ENCODE measurements at regions not wholly inside any gene's neighbourhood (a gene's known extent, or its start where the extent isn't known, plus 50 kb on each side); places are given as distances from the start of the nearest gene placed in this dataset.

DNA sequence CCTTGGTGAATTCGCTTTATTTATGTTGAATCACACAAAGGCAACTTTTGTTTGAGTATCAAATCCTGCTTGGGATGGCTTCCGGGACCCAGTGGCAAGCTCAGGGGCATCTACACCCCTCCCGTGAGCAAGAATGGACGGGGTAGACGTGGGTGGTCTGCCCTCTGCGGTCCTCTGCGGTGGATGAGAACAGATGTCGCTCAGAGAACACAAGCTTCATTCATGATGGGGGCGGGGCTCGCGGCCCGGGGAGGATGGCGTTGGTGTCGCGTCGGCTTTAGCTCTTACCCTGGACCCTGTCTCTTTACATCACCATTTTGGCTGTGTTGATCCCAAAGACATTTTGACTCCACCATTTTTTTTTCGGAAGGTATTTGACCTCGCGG, 158.5 kb upstream of the RTL1 start:
- peaks cover 5% of the 10 kb centered on the region for H3K27me3 Mint-ChIP-seq
- CTCF ChIA-PET: no interaction called here
- no peaks in the 10 kb centered on the region for H3K4me1 Mint-ChIP-seq
- peaks cover 6% of the 10 kb centered on the region for H3K9me3 Mint-ChIP-seq
- no peak overlapping the region for H3K4me3 Mint-ChIP-seq
- H3K36me3 Mint-ChIP-seq (ENCODE audit: low read depth): no peaks in the 10 kb centered on the region
- no peak for DNase-seq
- H3K27ac Mint-ChIP-seq: no peak overlapping the region
- POLR2A ChIA-PET: no interaction called here

DNA sequence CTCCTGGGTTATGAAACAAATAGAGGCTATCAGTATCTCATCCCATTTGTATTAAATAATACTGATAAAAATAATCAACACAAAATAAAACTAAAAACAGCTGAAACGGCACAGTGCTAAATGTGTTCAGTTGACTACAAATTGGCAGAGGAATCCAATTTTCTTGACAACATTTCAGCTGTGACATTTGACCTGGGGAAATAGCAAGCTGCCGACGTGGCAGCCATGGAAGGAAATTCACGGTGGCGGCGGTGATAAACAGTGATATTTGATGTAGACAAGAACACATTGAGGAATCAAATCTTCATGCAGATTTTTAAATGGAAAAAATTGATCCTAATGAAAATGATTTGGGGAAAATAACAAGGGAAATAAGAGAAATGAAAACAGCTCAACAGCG, 159.1 kb upstream of the RTL1 start:
- Mint-ChIP-seq H3K4me1 (no peaks in the 10 kb centered on the region), H3K4me3 (no peak overlapping the region), H3K9me3 (peaks cover 4% of the 10 kb centered on the region), H3K27ac (no peak overlapping the region), H3K36me3 (ENCODE audit: low read depth) (no peaks in the 10 kb centered on the region), H3K27me3 (peaks cover 5% of the 10 kb centered on the region)
- ChIA-PET CTCF (no interaction called here), POLR2A (no interaction called here)
- DNase-seq: no peak

DNA sequence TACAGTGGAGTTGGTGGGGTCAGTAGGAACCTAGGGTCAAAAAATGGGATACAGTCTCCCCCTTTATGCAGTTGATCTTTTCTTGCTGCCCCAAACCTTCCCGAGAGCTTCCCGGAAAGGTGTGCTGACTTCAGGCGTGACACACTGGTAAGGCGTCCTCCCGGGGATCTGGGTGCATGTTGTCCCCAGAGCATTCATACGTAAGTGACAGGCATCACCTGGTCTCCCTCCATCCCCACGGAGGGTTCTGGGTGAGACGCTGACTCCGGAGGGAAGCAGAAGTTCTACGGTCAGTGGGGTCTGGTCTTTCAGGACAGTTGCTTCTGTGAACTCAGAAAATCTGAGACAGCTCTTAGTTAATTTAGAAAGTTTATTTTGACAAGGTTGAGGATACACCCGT, 159.6 kb upstream of the RTL1 start:
- DNase-seq: no peak
- Mint-ChIP-seq H3K4me1 (no peaks in the 10 kb centered on the region), H3K27ac (no peak overlapping the region), H3K36me3 (ENCODE audit: low read depth) (no peaks in the 10 kb centered on the region), H3K9me3 (peaks cover under 1% of the 10 kb centered on the region), H3K4me3 (no peak overlapping the region), H3K27me3 (peaks cover 3% of the 10 kb centered on the region)
- ChIA-PET POLR2A (no interaction called here), CTCF (no interaction called here)

DNA sequence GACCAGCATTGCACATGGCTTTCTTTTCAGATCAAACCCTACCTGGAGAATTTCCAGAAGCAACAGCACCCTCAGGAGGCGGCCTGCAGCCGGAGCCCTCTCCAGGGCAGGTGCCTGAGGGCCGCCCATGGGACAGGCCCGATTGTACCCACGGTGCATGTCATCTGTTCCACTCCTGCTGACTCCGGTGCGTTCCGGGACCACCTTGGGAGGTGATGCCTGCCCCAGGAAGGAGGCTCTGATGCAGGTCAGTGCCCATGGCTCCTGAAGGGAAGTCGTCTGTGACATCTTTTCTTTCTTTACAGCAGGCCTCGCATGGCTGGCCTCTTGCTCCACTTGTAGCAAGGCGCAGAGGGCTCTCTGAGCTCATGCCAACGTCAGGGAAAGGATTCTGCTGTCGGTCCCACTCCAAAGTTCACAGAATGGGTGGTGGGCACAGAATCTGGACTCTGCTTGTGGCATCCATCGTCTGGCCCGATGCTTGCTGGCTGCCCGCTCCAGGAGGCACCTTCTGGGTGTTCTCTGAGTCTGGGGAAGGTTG, 160.7 kb upstream of the RTL1 start:
- H3K27ac Mint-ChIP-seq: no peak overlapping the region
- no peaks in the 10 kb centered on the region for H3K27me3 Mint-ChIP-seq
- no peak for DNase-seq
- H3K36me3 Mint-ChIP-seq (ENCODE audit: low read depth): no peaks in the 10 kb centered on the region
- H3K4me1 Mint-ChIP-seq: no peaks in the 10 kb centered on the region
- ChIA-PET CTCF (no interaction called here), POLR2A (no interaction called here)
- H3K9me3 Mint-ChIP-seq: no peaks in the 10 kb centered on the region
- H3K4me3 Mint-ChIP-seq: no peak overlapping the region

DNA sequence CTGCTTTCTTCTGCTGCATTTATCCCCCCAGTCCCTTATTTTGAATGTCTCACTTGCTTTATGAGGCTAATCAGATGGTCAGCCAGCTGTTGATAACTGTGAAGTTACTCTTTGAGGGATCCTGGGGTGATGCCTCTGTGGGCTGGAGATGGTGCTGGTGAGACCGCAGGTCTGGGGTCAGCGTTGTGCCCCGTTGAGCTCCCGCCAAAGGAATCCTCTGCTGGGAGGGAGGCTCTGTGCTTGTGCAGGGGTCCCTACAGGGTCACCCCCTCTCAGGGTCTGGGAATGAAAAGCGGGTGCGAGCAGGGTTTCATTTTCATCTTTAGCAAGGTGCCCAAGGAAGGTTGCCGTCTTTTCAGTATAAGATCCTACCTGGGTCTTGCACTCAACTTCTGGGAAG, 161.2 kb upstream of the RTL1 start:
- no peaks in the 10 kb centered on the region for H3K9me3 Mint-ChIP-seq
- no peaks in the 10 kb centered on the region for H3K4me1 Mint-ChIP-seq
- H3K27ac Mint-ChIP-seq: no peak overlapping the region
- DNase-seq: no peak
- no peaks in the 10 kb centered on the region for H3K27me3 Mint-ChIP-seq
- no peaks in the 10 kb centered on the region for H3K36me3 Mint-ChIP-seq (ENCODE audit: low read depth)
- ChIA-PET POLR2A (no interaction called here), CTCF (no interaction called here)
- H3K4me3 Mint-ChIP-seq: no peak overlapping the region

DNA sequence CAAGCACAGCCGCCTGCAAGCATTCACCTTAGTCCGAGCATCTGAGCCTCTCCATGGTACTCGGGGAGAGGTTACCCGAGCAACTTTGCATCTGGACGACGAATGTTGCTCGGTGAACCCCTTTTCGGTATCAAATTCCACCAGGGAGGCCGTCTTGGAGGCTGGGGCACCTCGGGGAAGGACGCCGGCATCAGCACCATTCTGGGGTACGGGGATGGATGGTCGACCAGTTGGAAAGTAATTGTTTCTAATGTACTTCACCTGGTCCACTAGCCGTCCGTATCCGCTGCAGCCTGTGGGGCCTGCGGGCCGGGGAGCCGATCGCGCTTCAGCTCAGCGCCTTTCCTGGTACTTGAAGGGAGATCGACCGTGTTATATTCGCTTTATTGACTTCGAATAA, 161.7 kb upstream of the RTL1 start:
- no peak for DNase-seq
- Mint-ChIP-seq H3K27me3 (no peaks in the 10 kb centered on the region), H3K4me3 (no peak overlapping the region), H3K36me3 (ENCODE audit: low read depth) (no peaks in the 10 kb centered on the region), H3K9me3 (no peaks in the 10 kb centered on the region), H3K27ac (no peak overlapping the region), H3K4me1 (no peaks in the 10 kb centered on the region)
- ChIA-PET POLR2A (no interaction called here), CTCF (no interaction called here)

DNA sequence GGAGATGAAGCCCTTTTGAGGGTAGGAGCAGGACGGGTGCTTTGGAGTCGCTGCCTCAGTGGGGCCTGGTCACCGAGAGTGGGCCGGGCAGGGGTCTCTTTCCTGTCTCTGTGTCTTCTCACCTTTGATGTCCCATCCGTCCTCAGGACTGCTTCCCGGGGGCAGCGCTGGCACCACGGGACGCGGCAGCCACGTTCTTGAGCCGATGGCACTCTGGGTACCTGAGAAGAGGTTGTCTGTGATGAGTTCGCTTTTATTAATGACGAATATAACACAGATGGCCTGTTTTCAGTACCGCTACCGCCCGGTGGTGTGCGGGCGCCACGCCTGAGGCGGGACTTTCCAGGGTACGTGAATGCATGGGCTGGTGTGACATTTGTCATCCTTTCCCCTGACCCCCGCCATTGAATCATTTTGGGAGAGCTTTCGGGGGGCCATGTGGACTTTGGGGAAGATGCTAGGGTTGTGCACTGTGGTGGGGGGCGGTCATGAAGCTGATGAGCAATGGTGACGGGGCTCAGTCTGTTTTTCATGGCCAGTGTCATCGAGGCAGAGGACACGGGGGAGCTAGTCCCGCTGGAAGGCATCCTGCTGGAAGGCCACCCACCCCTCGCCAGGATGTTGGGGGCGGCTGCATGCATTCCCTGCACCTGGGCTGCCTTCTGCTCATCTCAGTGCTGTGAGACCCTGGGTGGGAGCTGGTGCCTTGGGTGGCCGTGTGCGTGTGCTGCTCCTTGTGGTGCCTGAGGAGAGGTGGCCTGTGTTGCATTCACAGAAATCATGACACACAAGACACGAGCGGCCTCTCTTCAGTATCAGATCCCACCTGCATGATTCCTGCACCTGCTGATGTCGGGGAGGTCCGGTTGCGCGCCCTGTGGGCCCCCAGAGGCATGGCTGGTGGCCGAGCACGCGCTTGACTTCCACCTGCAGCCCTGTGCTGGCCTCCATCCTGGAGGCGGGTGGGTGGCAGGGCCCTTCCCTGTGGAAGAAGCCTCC, 162.5 kb upstream of the RTL1 start:
- H3K4me3 Mint-ChIP-seq: no peak overlapping the region
- H3K36me3 Mint-ChIP-seq (ENCODE audit: low read depth): no peaks in the 10 kb centered on the region
- H3K27ac Mint-ChIP-seq: no peak overlapping the region
- ChIA-PET POLR2A (no interaction called here), CTCF (no interaction called here)
- H3K4me1 Mint-ChIP-seq: no peaks in the 10 kb centered on the region
- H3K27me3 Mint-ChIP-seq: no peaks in the 10 kb centered on the region
- H3K9me3 Mint-ChIP-seq: no peaks in the 10 kb centered on the region
- no peak for DNase-seq

DNA sequence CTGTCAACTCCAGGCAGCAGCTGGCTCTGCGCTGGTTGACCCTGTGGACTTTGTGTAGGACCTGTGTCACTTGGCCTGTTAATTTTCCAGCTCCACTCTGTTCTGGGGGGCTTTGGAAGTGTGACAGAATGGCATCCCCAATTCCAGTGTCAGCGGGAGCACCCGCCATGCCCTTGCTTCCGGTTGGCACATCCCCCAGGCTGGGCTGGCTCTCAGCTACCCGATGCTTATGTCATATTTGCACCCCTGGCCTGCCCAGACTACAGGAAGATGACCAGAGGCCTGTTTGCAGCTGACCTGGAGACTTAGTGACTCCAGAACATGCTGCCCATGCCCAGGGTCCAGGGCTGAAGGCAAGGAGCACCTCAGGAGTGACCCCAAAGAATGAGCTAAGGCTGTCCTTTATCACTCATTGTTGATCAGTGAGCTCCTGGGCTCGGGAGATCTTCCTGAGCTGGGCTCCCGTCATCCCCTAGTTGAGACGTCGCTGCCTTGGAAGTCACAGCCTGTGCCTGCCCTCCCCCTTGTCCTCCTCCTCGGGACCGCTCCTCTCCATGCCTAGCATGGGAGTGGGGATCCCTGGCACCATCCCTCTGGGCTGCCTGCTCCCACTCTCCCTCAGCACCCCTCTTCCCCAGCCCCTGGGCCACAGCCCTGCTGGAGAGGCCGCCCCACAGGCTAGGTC, 163.4 kb upstream of the RTL1 start:
- no peaks in the 10 kb centered on the region for H3K9me3 Mint-ChIP-seq
- POLR2A ChIA-PET: no interaction called here
- no peaks in the 10 kb centered on the region for H3K36me3 Mint-ChIP-seq (ENCODE audit: low read depth)
- CTCF ChIA-PET: interaction anchor here (1.0 kb wide), 1 partner anchor 13 kb away, joined by 3 read pairs; no protein-coding TSS in a partner anchor
- H3K4me1 Mint-ChIP-seq: no peaks in the 10 kb centered on the region
- H3K27ac Mint-ChIP-seq: no peak overlapping the region
- H3K4me3 Mint-ChIP-seq: no peak overlapping the region
- DNase-seq: no peak
- H3K27me3 Mint-ChIP-seq: no peaks in the 10 kb centered on the region

DNA sequence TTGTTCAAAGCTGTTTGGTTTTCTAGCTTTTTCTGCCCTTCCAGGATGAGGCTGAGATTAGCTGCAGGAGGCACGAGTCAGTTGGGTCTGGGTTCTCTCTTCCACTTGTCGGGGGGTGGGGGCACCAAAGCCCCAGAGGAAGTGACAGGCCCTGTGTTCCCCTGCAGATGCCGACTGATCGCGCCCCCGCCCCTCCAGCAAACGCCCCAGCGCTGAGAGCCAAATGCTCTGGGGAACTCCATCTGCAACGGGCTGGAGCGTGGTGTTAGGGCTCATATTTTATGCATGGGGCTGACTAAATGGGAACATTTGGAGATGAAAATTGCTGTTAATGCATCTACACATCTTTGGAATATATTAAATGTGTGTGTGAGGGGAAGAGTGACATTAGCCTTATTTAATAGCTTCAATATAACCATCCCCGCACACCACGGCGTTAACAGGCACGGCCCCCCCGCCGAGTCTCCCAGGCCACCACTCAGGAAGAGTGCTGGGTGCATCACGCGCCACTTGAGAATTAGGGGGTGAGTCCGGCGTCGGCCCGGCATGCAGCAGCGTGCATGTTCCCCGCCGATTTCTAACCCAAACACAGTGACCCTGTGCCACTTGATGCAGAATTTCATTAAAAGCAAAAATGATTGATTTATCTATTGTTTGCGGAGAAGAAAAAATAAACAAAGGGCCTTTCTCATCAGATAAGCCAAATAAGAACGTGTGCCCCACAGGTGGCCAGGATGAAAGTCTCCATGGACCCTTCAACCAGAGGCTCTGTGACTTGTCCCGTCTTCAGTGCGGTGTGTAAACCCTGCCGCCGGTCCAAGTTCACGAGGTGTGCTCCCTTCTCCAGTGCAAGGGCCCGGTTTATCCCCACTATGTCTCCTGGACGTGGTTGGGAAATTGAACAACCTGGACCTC, 165.0 kb upstream of the RTL1 start:
- no peaks in the 10 kb centered on the region for H3K27me3 Mint-ChIP-seq
- no peaks in the 10 kb centered on the region for H3K4me1 Mint-ChIP-seq
- DNase-seq: no peak
- H3K27ac Mint-ChIP-seq: no peak overlapping the region
- no peaks in the 10 kb centered on the region for H3K9me3 Mint-ChIP-seq
- H3K36me3 Mint-ChIP-seq (ENCODE audit: low read depth): no peaks in the 10 kb centered on the region
- H3K4me3 Mint-ChIP-seq: no peak overlapping the region
- POLR2A ChIA-PET: no interaction called here
- CTCF ChIA-PET: no interaction called here

DNA sequence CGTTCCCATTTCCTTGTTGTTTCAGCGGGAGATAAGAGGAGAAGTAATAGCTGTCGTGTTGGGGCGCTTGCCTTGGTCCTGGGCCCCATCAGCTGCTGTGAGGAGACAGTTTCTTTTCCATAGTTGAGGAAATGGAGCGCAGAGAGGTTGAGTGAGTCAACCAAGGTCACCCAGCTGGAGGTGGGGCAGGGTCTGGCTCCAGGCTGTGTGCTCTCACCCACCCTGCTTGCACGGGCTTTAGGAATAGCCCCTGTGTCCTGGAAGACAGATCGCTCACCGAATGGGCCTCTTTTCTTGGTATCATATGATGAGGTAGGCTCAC, 165.7 kb upstream of the RTL1 start:
- POLR2A ChIA-PET: no interaction called here
- Mint-ChIP-seq H3K4me1 (no peaks in the 10 kb centered on the region), H3K27ac (no peak overlapping the region)

DNA sequence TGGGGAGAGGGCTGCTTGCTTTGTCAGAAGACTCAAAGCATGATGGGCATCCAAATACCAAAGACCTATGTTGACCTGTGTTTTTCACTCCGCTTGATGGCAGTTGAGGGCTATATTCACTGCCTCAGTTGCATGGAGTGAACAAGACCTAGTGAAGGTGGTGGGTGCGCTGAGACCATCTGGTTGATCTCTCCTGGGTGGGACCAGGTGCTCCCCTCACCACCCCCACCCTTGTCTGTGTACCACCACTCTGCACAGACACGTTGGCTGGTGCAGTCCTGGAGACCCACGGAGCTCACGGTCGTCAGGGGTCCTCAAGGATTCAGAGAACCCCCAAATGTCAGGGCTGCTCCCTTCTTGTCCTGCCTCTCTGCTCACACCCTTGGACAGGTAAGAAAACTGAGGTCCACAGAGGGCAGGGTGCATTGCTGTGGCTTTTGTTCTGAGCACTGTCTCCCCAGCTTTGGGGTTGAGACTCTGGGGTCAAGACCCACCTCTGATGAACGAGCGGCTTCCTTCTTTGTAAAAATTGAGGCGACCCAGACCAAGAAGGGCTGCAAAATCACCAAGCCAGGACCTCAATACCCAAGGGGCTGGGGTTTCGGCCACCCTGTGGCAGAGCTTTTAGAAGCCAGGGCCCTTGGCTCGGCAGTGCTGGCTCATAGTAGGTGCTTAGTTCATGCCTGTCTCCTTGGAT, 166.3 kb upstream of the RTL1 start:
- Mint-ChIP-seq H3K4me1 (no peaks in the 10 kb centered on the region), H3K9me3 (no peaks in the 10 kb centered on the region), H3K27me3 (no peaks in the 10 kb centered on the region), H3K4me3 (no peak overlapping the region), H3K36me3 (ENCODE audit: low read depth) (no peaks in the 10 kb centered on the region), H3K27ac (no peak overlapping the region)
- no peak for DNase-seq
- POLR2A ChIA-PET: no interaction called here
- CTCF ChIA-PET: no interaction called here

More for the DNA sequence above, 165.7 kb upstream of the RTL1 start:
- H3K9me3 Mint-ChIP-seq: no peaks in the 10 kb centered on the region
- H3K4me3 Mint-ChIP-seq: no peak overlapping the region
- no peaks in the 10 kb centered on the region for H3K27me3 Mint-ChIP-seq
- CTCF ChIA-PET: no interaction called here
- H3K36me3 Mint-ChIP-seq (ENCODE audit: low read depth): no peaks in the 10 kb centered on the region
- no peak for DNase-seq

DNA sequence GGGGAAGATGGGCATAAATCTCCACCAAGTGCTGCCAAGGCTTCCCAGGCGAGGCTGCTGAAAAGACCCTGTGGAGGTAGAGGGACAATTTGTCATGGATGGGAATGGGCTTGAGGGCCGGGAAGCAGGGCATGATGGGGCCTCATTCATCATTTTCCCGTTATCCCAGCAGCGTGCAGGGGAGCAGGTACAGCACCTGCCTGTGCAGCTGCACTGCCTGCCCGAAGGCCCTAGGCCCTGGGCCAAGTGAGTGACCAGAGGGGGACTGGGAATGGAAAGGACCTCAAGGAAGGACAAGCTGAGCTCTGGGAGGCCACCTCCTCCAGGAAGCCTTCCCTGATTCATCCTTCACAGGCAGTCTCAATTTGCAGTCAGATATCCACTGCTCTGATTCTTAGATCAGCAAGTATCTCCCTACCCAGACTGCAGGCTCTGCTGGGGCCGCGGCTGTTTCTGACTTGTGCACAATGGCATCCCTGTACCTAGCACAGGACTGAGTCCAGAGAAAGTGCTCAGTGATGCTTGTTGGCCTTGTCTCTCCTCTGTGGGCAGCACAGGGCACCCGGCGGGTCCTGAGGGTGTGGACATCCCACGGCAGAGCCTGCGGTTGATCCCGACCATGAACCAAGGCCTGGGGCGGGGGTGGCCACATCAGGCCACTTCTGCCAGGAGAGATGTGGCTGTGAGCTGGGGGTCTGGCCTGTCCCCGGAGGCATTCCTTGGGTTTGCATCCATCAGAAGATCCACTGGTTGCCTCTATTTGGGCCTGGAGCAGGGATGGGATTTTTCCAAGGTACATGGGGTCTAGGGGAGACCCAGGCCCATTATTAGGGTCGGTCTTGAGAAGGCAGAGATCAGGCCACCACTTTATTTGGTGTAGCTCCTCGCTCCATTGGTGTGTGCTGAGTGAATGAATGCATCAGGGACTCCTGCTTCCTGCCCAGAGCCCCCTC, 167.3 kb upstream of the RTL1 start:
- Mint-ChIP-seq H3K9me3 (no peaks in the 10 kb centered on the region), H3K36me3 (ENCODE audit: low read depth) (no peaks in the 10 kb centered on the region), H3K4me3 (no peak overlapping the region), H3K4me1 (no peaks in the 10 kb centered on the region), H3K27ac (no peak overlapping the region), H3K27me3 (peaks cover under 1% of the 10 kb centered on the region)
- ChIA-PET CTCF (no interaction called here), POLR2A (no interaction called here)
- DNase-seq: no peak

Measured in activated CD4-positive, alpha-beta T cell treated with anti-CD3 and anti-CD28 coated beads, Interleukin-2, amount 10 ng/mL, durations not matched to agents 7 days and 5 days (primary cell).